ENCODE measurements at regions not wholly inside any gene's neighbourhood (a gene's known extent, or its start where the extent isn't known, plus 50 kb on each side); places are given as distances from the start of the nearest gene placed in this dataset.

GRCh38 chr4:20043991-20044390 lies 207.7 kb upstream of the SLIT2 start:
- DNase-seq (ENCODE audit: low read depth), result no peak
- H3K4me3 ChIP-seq (ENCODE audit: low read depth, low read length), result no peak overlapping the region
- TF ChIP-seq CTCF (IDR thresholded peaks at IDR 0.05; ENCODE audit: low read depth, low read length, missing control alignments), result no peak

GRCh38 chr4:20042769-20043168 lies 208.9 kb upstream of the SLIT2 start:
- no peak for TF ChIP-seq CTCF (IDR thresholded peaks at IDR 0.05; ENCODE audit: low read depth, low read length, missing control alignments)
- H3K4me3 ChIP-seq (ENCODE audit: low read depth, low read length), result no peak overlapping the region
- DNase-seq (ENCODE audit: low read depth), result no peak

- no peak for DNase-seq (ENCODE audit: low read depth)
- no peak for TF ChIP-seq CTCF (IDR thresholded peaks at IDR 0.05; ENCODE audit: low read depth, low read length, missing control alignments)
- no peak overlapping the region for H3K4me3 ChIP-seq (ENCODE audit: low read depth, low read length)
These were observed 209.8 kb upstream of the SLIT2 start for GRCh38 chr4:20041839-20042407.

GRCh38 chr4:20037745-20038144 lies 214.0 kb upstream of the SLIT2 start:
- H3K4me3 ChIP-seq (ENCODE audit: low read depth, low read length), result no peak overlapping the region
- no peak for TF ChIP-seq CTCF (IDR thresholded peaks at IDR 0.05; ENCODE audit: low read depth, low read length, missing control alignments)
- no peak for DNase-seq (ENCODE audit: low read depth)

GRCh38 chr4:20030108-20030507 lies 221.6 kb upstream of the SLIT2 start:
- DNase-seq (ENCODE audit: low read depth), result no peak
- TF ChIP-seq CTCF (IDR thresholded peaks at IDR 0.05; ENCODE audit: low read depth, low read length, missing control alignments), result no peak
- H3K4me3 ChIP-seq (ENCODE audit: low read depth, low read length), result no peak overlapping the region

- DNase-seq (ENCODE audit: low read depth), result no peak
- H3K4me3 ChIP-seq (ENCODE audit: low read depth, low read length), result no peak overlapping the region
- no peak for TF ChIP-seq CTCF (IDR thresholded peaks at IDR 0.05; ENCODE audit: low read depth, low read length, missing control alignments)
These were observed 223.1 kb upstream of the SLIT2 start for GRCh38 chr4:20028645-20029044.

- no peak overlapping the region for H3K4me3 ChIP-seq (ENCODE audit: low read depth, low read length)
- TF ChIP-seq CTCF (IDR thresholded peaks at IDR 0.05; ENCODE audit: low read depth, low read length, missing control alignments), result no peak
- no peak for DNase-seq (ENCODE audit: low read depth)
These were observed 225.2 kb upstream of the SLIT2 start for GRCh38 chr4:20026456-20026855.

All from GM12864 (cell line).